ENCODE measurements at regions not wholly inside any gene's neighbourhood (a gene's known extent, or its start where the extent isn't known, plus 50 kb on each side); places are given as distances from the start of the nearest gene placed in this dataset.

- no peak overlapping the region for H3K4me3 ChIP-seq (ENCODE audit: low read depth, low read length)
- TF ChIP-seq CTCF (IDR thresholded peaks at IDR 0.05; ENCODE audit: insufficient read depth, low read depth, low read length) = no peak
- DNase-seq (ENCODE audit: low read depth) = no peak
These were observed 205.6 kb upstream of the GGTLC1 start for GRCh38 chr20:24194143-24194542.

- no peak for DNase-seq (ENCODE audit: low read depth)
- no peak overlapping the region for H3K4me3 ChIP-seq (ENCODE audit: low read depth, low read length)
- no peak for TF ChIP-seq CTCF (IDR thresholded peaks at IDR 0.05; ENCODE audit: insufficient read depth, low read depth, low read length)
These were observed 202.3 kb upstream of the GGTLC1 start for GRCh38 chr20:24190905-24191304.

GRCh38 chr20:24185791-24186190, 197.2 kb upstream of the GGTLC1 start:
- no peak for TF ChIP-seq CTCF (IDR thresholded peaks at IDR 0.05; ENCODE audit: insufficient read depth, low read depth, low read length)
- H3K4me3 ChIP-seq (ENCODE audit: low read depth, low read length) = no peak overlapping the region
- no peak for DNase-seq (ENCODE audit: low read depth)

- TF ChIP-seq CTCF (IDR thresholded peaks at IDR 0.05; ENCODE audit: insufficient read depth, low read depth, low read length) = no peak
- DNase-seq (ENCODE audit: low read depth) = no peak
- no peak overlapping the region for H3K4me3 ChIP-seq (ENCODE audit: low read depth, low read length)
These were observed 192.6 kb upstream of the GGTLC1 start for GRCh38 chr20:24181151-24181550.

GRCh38 chr20:24169256-24169655, 180.7 kb upstream of the GGTLC1 start:
- no peak overlapping the region for H3K4me3 ChIP-seq (ENCODE audit: low read depth, low read length)
- TF ChIP-seq CTCF (IDR thresholded peaks at IDR 0.05; ENCODE audit: insufficient read depth, low read depth, low read length) = no peak
- no peak for DNase-seq (ENCODE audit: low read depth)

- no peak for DNase-seq (ENCODE audit: low read depth)
- TF ChIP-seq CTCF (IDR thresholded peaks at IDR 0.05; ENCODE audit: insufficient read depth, low read depth, low read length) = no peak
These were observed 177.8 kb upstream of the GGTLC1 start for GRCh38 chr20:24166412-24166811.

GRCh38 chr20:24166123-24166381, 177.5 kb upstream of the GGTLC1 start:
- H3K4me3 ChIP-seq (ENCODE audit: low read depth, low read length) = no peak overlapping the region
- no peak for DNase-seq (ENCODE audit: low read depth)
- no peak for TF ChIP-seq CTCF (IDR thresholded peaks at IDR 0.05; ENCODE audit: insufficient read depth, low read depth, low read length)

More at GRCh38 chr20:24166412-24166811, 177.8 kb upstream of the GGTLC1 start:
- H3K4me3 ChIP-seq (ENCODE audit: low read depth, low read length) = no peak overlapping the region

Data from fibroblast of villous mesenchyme (primary cell).